GM23338 (cell line): ENCODE measurements at regions not wholly inside any gene's neighbourhood (a gene's known extent, or its start where the extent isn't known, plus 50 kb on each side); places are given as distances from the start of the nearest gene placed in this dataset.

Experiments
- ATAC-seq: fragments of 200-7000 bp; cut with Tn5 transposase; 3 replicates; pipeline ENCODE4 v1.9.1; 2020
- DNase-seq: peaks from one replicate; pipeline ENCODE4 v3.0.0-alpha.2; 2015; ENCODE audit warnings: low spot score
- H2AFZ ChIP-seq: fragments of 200-600 bp; sonication (generic); 2 replicates; pipeline ENCODE4 v1.8.0; 2016; ENCODE audit warnings: antibody characterized with exemption, mild to moderate bottlenecking, moderate library complexity
- H3F3A ChIP-seq: fragments of 200-600 bp; sonication (generic); replicated peaks from 2 replicates; pipeline ENCODE4 v1.8.0; 2017; ENCODE audit warnings: antibody characterized with exemption, mixed run types, low read depth
- H3K27ac ChIP-seq: fragments of 200-600 bp; sonication (generic); 2 replicates; pipeline ENCODE4 v1.6.1; 2016; ENCODE audit warnings: low read depth
- H3K27me3 ChIP-seq: fragments of 200-600 bp; sonication (generic); 2 replicates; pipeline ENCODE4 v1.8.0; 2016; ENCODE audit warnings: mild to moderate bottlenecking, mixed run types, moderate library complexity; ENCODE audit not compliant: insufficient read depth
- H3K36me3 ChIP-seq: fragments of 200-600 bp; sonication (generic); 2 replicates; pipeline ENCODE4 v1.8.0; 2016; ENCODE audit warnings: mild to moderate bottlenecking; ENCODE audit not compliant: insufficient read depth
- H3K4me1 ChIP-seq: fragments of 200-600 bp; sonication (generic); 2 replicates; pipeline ENCODE4 v1.8.0; 2016; ENCODE audit warnings: mild to moderate bottlenecking, moderate library complexity; ENCODE audit not compliant: insufficient read depth
- H3K4me2 ChIP-seq: fragments of 200-600 bp; sonication (generic); 2 replicates; pipeline ENCODE4 v1.7.1; 2017; ENCODE audit warnings: mixed run types
- H3K4me3 ChIP-seq: fragments of 200-600 bp; sonication (generic); 2 replicates; pipeline ENCODE4 v1.6.1; 2016; ENCODE audit warnings: mixed run types
- H3K79me2 ChIP-seq: fragments of 200-600 bp; sonication (generic); replicated peaks from 2 replicates; pipeline ENCODE4 v1.8.0; 2017; ENCODE audit warnings: mild to moderate bottlenecking; ENCODE audit not compliant: insufficient read depth
- H3K9me2 ChIP-seq: fragments of 200-600 bp; sonication (generic); 2 replicates; pipeline ENCODE4 v1.8.0; 2017; ENCODE audit not compliant: insufficient read depth
- H4K20me1 ChIP-seq: fragments of 200-600 bp; sonication (generic); replicated peaks from 2 replicates; pipeline ENCODE4 v1.8.0; 2017; ENCODE audit warnings: mild to moderate bottlenecking; ENCODE audit not compliant: insufficient read depth
- H3K27ac Mint-ChIP-seq: 2 replicates; pipeline ENCODE4 v1.8.0; 2020; ENCODE audit warnings: inconsistent platforms, mild to moderate bottlenecking, moderate library complexity, mixed read lengths
- H3K27me3 Mint-ChIP-seq: 3 replicates; pipeline ENCODE4 v1.8.0; 2022; ENCODE audit warnings: low read depth, mild to moderate bottlenecking, moderate library complexity, mixed read lengths, inconsistent platforms; ENCODE audit not compliant: insufficient read depth, poor library complexity
- H3K36me3 Mint-ChIP-seq: 3 replicates; pipeline ENCODE4 v1.8.0; 2021; ENCODE audit warnings: low read depth, mild to moderate bottlenecking, inconsistent platforms, moderate library complexity, mixed read lengths
- H3K4me1 Mint-ChIP-seq: 3 replicates; pipeline ENCODE4 v1.8.0; 2020; ENCODE audit warnings: mild to moderate bottlenecking, inconsistent platforms, mixed read lengths
- H3K4me3 Mint-ChIP-seq: 3 replicates; pipeline ENCODE4 v1.8.0; 2021; ENCODE audit warnings: moderate library complexity, mild to moderate bottlenecking, inconsistent platforms, mixed read lengths
- H3K9me3 Mint-ChIP-seq: 3 replicates; pipeline ENCODE4 v1.8.0; 2020; ENCODE audit warnings: moderate library complexity, mild to moderate bottlenecking, inconsistent platforms, mixed read lengths
- CREB1 ChIP-seq: fragments of 250-450 bp; sonication (Bioruptor Pico); IDR thresholded peaks from 2 replicates; pipeline ENCODE4 v1.5.0; 2020; ENCODE audit warnings: low read depth, mild to moderate bottlenecking, moderate library complexity
- CTCF ChIP-seq, 2 experiments: fragments of 200-600 bp in 1 of 2; sonication (generic) in 1 of 2; conservative IDR thresholded peaks; 2 replicates each; pipeline versions ENCODE4 v1.5.1 to v1.6.1; 2016 to 2017; ENCODE audit warnings: antibody characterized with exemption in 2 of 2, low read depth in 2 of 2, mild to moderate bottlenecking in 2 of 2, moderate library complexity in 1 of 2
- ETS1 ChIP-seq: IDR thresholded peaks from 2 replicates; pipeline ENCODE4 v1.6.1; 2016; ENCODE audit warnings: antibody characterized with exemption
- EZH2 ChIP-seq: fragments of 200-600 bp; sonication (generic); IDR thresholded peaks from one replicate; pipeline ENCODE4 v1.8.0; 2017; ENCODE audit warnings: antibody characterized with exemption, mild to moderate bottlenecking, low read depth; ENCODE audit not compliant: unreplicated experiment
- EZH2phosphoT487 ChIP-seq: fragments of 200-600 bp; sonication (generic); IDR thresholded peaks from one replicate; pipeline ENCODE4 v1.8.1; 2018; ENCODE audit warnings: antibody characterized with exemption; ENCODE audit not compliant: unreplicated experiment
- JUNB ChIP-seq: IDR thresholded peaks from one replicate; pipeline ENCODE4 v1.6.1; 2016; ENCODE audit warnings: antibody characterized with exemption; ENCODE audit not compliant: unreplicated experiment
- NANOG ChIP-seq: IDR thresholded peaks from 2 replicates; pipeline ENCODE4 v1.6.1; 2016; ENCODE audit warnings: antibody characterized with exemption, borderline replicate concordance
- POLR2AphosphoS5 ChIP-seq: IDR thresholded peaks from 2 replicates; pipeline ENCODE4 v1.6.1; 2016; ENCODE audit warnings: antibody characterized with exemption, low read depth
- REST ChIP-seq: IDR thresholded peaks from one replicate; pipeline ENCODE4 v1.6.1; 2018; ENCODE audit warnings: antibody characterized with exemption; ENCODE audit not compliant: unreplicated experiment
- STAT1 ChIP-seq: IDR thresholded peaks from one replicate; pipeline ENCODE4 v1.6.1; 2016; ENCODE audit warnings: antibody characterized with exemption; ENCODE audit not compliant: unreplicated experiment
- ZNF114 ChIP-seq: fragments of 250-450 bp; sonication (Bioruptor Pico); IDR thresholded peaks from 2 replicates; pipeline ENCODE4 v1.5.0; 2020; ENCODE audit warnings: mild to moderate bottlenecking, moderate library complexity
- ZNF331 ChIP-seq: fragments of 250-450 bp; sonication (Bioruptor Pico); IDR thresholded peaks from 2 replicates; pipeline ENCODE4 v1.5.0; 2020; ENCODE audit warnings: low read depth, mild to moderate bottlenecking, moderate library complexity
- ZNF462 ChIP-seq: fragments of 250-450 bp; sonication (Bioruptor Pico); IDR thresholded peaks from 2 replicates; pipeline ENCODE4 v1.5.0; 2020; ENCODE audit warnings: mild to moderate bottlenecking, moderate library complexity

GRCh38 chr2:56969513-56969912 is 785.7 kb downstream of the CCDC85A start:
- H3K27ac Mint-ChIP-seq: no peak overlapping the region
- no peaks in the 10 kb centered on the region for H3K36me3 Mint-ChIP-seq
- Histone ChIP-seq H3F3A (no peaks in the 10 kb centered on the region), H3K4me3 (no peak overlapping the region), H3K4me2 (no peak overlapping the region), H3K27ac (no peak overlapping the region), H3K36me3 (no peaks in the 10 kb centered on the region), H4K20me1 (no peaks in the 10 kb centered on the region), H3K27me3 (no peaks in the 10 kb centered on the region), H2AFZ (no peak overlapping the region), H3K4me1 (no peaks in the 10 kb centered on the region; the same call in 1 of the 2 replicates), H3K79me2 (no peaks in the 10 kb centered on the region), H3K9me2 (no peaks in the 10 kb centered on the region)
- ATAC-seq (no peak), DNase-seq (no peak)
- H3K27me3 Mint-ChIP-seq: no peaks in the 10 kb centered on the region
- H3K4me1 Mint-ChIP-seq: peaks cover 8% of the 10 kb centered on the region; the same call in 2 of the 3 replicates
- H3K4me3 Mint-ChIP-seq: no peak overlapping the region
- no peak for TF ChIP-seq EZH2
- no peak for TF ChIP-seq EZH2phosphoT487
- TF ChIP-seq REST: no peak
- no peak for TF ChIP-seq ZNF114 (CRISPR knock-in tag)
- no peak for TF ChIP-seq ETS1
- no peak for TF ChIP-seq ZNF331
- no peak for TF ChIP-seq STAT1
- TF ChIP-seq CREB1: no peak
- no peak for TF ChIP-seq NANOG
- TF ChIP-seq JUNB: no peak
- TF ChIP-seq ZNF462: no peak
- no peak for TF ChIP-seq POLR2AphosphoS5
- no peak for TF ChIP-seq CTCF (conservative IDR thresholded peaks at IDR 0.05; ENCODE audit: low read depth in 2 of 2)
- no peaks in the 10 kb centered on the region; the same call in 2 of the 3 replicates for H3K9me3 Mint-ChIP-seq
